ENCODE measurements at regions not wholly inside any gene's neighbourhood (a gene's known extent, or its start where the extent isn't known, plus 50 kb on each side); places are given as distances from the start of the nearest gene placed in this dataset.

DNA sequence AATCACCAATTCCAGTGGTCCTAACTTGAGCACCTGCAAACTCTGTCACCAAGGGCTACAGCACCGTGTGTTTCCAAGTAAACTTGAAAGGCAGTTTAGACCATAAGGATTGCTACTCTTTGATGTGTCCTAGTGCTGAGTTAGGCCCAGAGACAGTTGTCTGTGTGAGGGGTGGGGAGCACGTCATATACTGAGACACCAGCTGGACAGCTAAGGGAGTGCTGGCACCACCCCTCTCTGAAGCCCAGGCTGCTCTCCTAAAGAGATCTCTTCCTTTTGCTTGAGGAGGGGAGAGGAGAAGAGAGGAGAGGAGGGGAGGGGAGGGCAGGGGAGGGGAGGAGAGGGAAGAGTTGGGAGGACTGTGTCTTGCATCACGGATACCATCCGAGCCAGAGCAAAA, 218.7 kb upstream of the TACR3 start:
- TF ChIP-seq CTCF (IDR thresholded peaks at IDR 0.05) (no peak), POLR2A (IDR thresholded peaks at IDR 0.05) (no peak), POLR2AphosphoS5 (IDR thresholded peaks at IDR 0.05; ENCODE audit: insufficient read depth in 1 of 2, low read depth in 1 of 2) (no peak)
